ENCODE measurements at regions not wholly inside any gene's neighbourhood (a gene's known extent, or its start where the extent isn't known, plus 50 kb on each side); places are given as distances from the start of the nearest gene placed in this dataset.
A peak's percentile ranks its signal among the peaks of the same experiment; 100 is the strongest.
"Not testable (repeated sequence)": the region's sequence is repeated elsewhere in the genome, so short reads cannot be mapped to it uniquely, and the experiment has no call there.

DNA sequence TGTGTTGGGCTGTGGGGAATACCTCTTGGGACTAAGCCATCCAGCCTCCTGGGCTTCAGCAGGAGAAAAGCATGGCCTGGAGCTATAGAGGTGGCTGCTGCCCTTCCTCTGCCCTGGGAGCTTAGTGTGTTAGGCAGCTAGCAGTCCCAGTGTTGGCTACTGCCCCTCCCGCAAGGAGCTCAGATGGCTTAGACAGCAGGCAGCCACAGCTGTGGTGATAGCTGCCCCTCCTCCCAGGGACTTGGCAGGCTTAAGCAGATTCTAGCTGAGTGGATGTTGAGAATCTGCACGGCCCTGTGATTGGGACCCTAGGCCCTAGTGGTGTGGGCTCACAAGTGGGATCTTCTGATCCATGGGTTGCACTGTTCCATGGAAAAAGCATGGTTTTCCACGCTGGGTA, 264.5 kb downstream of the TDRD3 start (continued):
- TF ChIP-seq FOSL2 (IDR thresholded peaks at IDR 0.05; ENCODE audit: borderline replicate concordance, low read depth) (no peak), FOXM1 (IDR thresholded peaks at IDR 0.05; ENCODE audit: low read depth) (no peak)

DNA sequence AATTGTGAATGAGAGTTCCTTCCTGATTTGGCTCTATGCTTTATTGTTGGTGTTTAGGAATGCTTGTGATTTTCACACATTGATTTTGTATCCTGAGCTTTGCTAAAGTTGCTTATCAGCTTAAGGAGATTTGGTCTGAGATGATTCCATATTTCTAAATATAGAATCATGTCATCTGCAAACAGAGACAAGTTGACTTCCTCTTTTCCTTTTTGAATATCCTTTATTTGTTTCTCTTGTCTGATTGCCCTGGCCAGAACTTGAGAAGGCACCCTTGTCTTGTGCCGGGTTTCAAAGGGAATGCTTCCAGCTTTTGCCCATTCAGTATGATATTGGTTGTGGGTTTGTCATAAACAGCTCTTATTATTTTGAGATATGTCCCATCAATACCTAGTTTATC, 260.6 kb downstream of the TDRD3 start:
- POLR2A ChIA-PET = not testable (repeated sequence)

DNA sequence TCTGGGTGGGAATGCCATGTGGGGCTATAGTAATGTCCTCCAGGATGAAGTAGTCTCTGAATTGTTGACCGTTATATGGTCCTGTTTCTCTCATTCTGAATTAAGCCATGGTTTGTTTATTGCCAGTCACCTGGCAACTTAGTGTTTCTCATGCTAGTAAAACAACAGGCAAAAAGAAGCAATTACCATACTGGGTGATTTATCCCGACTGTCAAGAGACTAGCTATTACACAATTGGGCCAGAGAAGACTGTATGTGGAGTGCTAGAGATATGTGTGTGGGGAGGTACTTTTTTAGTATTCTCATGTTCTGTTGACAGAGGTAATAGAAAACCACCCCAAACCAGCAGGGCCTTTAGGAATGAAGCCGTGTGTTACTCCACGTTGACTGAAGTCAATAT, 258.2 kb downstream of the TDRD3 start:
- Histone ChIP-seq H3K27ac (ENCODE audit: low read depth in 2 of 2, low read length in 1 of 2) (no peak overlapping the region), H3K9me2 (no peaks in the 10 kb centered on the region), H3K36me3 (replicated peaks in 1 of 2; ENCODE audit: control insufficient read depth in 1 of 2, insufficient read depth in 2 of 2, low read length in 1 of 2) (no peaks in the 10 kb centered on the region), H3K9me3 (no peaks in the 10 kb centered on the region), H3K4me1 (ENCODE audit: control insufficient read depth in 1 of 2, insufficient read depth in 2 of 2, low read depth in 1 of 2, low read length in 1 of 2) (no peaks in the 10 kb centered on the region; a peak in 1 of 4 replicates), H3K79me2 (ENCODE audit: insufficient read depth) (no peaks in the 10 kb centered on the region), H3K4me2 (no peak overlapping the region), H3K27me3 (ENCODE audit: insufficient read depth) (no peaks in the 10 kb centered on the region), H3F3A (replicated peaks; ENCODE audit: insufficient read depth) (no peaks in the 10 kb centered on the region), H4K20me1 (ENCODE audit: insufficient read depth) (no peaks in the 10 kb centered on the region), H3K9ac (no peak overlapping the region), H3K4me3 (ENCODE audit: low read depth in 2 of 2, low read length in 1 of 2) (no peak overlapping the region), H2AFZ (ENCODE audit: low read depth) (no peak overlapping the region)
- DNase-seq = no peak
- no peak for TF ChIP-seq YY1 (IDR thresholded peaks at IDR 0.05; ENCODE audit: low read depth)
- no peak for TF ChIP-seq ELF1 (IDR thresholded peaks at IDR 0.05)
- ChIA-PET POLR2A (no interaction called here), CTCF (interaction anchor here (0.8 kb wide), 1 partner anchor 78 kb away, joined by 3 read pairs; no protein-coding TSS in a partner anchor)
- WGBS (ENCODE audit: low lambda C conversion rate) = 21% methylated on average over 4 of the region's 4 CpGs

More for the DNA sequence above, 260.6 kb downstream of the TDRD3 start:
- not testable (repeated sequence) for H3K9ac ChIP-seq; H2AFZ ChIP-seq (ENCODE audit: low read depth); H3K27me3 ChIP-seq (ENCODE audit: insufficient read depth); H3K9me3 ChIP-seq; H4K20me1 ChIP-seq (ENCODE audit: insufficient read depth); H3K4me1 ChIP-seq (ENCODE audit: control insufficient read depth in 1 of 2, insufficient read depth in 2 of 2, low read depth in 1 of 2, low read length in 1 of 2); H3K27ac ChIP-seq (ENCODE audit: low read depth in 2 of 2, low read length in 1 of 2); H3K4me3 ChIP-seq (ENCODE audit: low read depth in 2 of 2, low read length in 1 of 2); H3K4me2 ChIP-seq; H3F3A ChIP-seq (replicated peaks; ENCODE audit: insufficient read depth); H3K79me2 ChIP-seq (ENCODE audit: insufficient read depth); H3K9me2 ChIP-seq; DNase-seq; H3K36me3 ChIP-seq (replicated peaks in 1 of 2; ENCODE audit: control insufficient read depth in 1 of 2, insufficient read depth in 2 of 2, low read length in 1 of 2)
- CTCF ChIA-PET = interaction anchor here (1.4 kb wide), 1 partner anchor 31 kb away, joined by 3 read pairs; no protein-coding TSS in a partner anchor
- 62% methylated on average over 1 of the region's 1 CpG for WGBS (ENCODE audit: low lambda C conversion rate)

DNA sequence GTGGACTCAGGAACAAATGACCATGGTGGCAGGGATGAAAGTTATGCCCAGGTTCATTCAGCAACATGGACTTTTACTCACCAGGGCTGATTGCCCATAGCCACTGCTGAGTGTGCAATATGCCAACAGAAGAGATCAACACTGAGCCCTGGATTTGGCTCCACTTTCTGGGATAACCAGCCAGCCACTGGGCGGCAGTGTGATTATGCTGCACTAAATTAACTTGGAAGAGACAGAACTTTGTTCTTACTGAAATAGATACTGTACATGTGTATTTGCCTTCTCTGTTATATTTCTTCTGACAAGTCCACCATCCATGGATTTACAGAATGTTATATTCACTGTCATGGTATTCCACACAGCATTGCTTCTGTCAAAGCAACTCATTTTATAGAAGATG, 257.4 kb downstream of the TDRD3 start:
- H4K20me1 ChIP-seq (ENCODE audit: insufficient read depth) = no peaks in the 10 kb centered on the region
- CTCF ChIA-PET = interaction anchor here (0.8 kb wide), 1 partner anchor 78 kb away, joined by 3 read pairs; no protein-coding TSS in a partner anchor
- no peak for TF ChIP-seq MXI1 (IDR thresholded peaks at IDR 0.05; ENCODE audit: low read depth, low read length)
- TF ChIP-seq RAD21 (IDR thresholded peaks at IDR 0.05; ENCODE audit: low read length) = peak; percentile 68
- no peak for TF ChIP-seq FOXJ3 (CRISPR knock-in tag; IDR thresholded peaks at IDR 0.05)
- no peak for TF ChIP-seq IRF3 (IDR thresholded peaks at IDR 0.05; ENCODE audit: low read depth, low read length)
- TF ChIP-seq SMC3 (IDR thresholded peaks at IDR 0.05; ENCODE audit: low read depth, low read length) = 0 out of 2 replicates have a peak, but pooled peaks have one; percentile 13
- no peak for TF ChIP-seq USF1 (IDR thresholded peaks at IDR 0.05; ENCODE audit: borderline replicate concordance, low read depth)
- TF ChIP-seq TEAD4 (IDR thresholded peaks at IDR 0.05; ENCODE audit: borderline replicate concordance, insufficient read depth) = no peak
- TF ChIP-seq USF2 (IDR thresholded peaks at IDR 0.05; ENCODE audit: borderline replicate concordance, low read depth, low read length) = no peak
- no peak for TF ChIP-seq ZBTB33 (IDR thresholded peaks at IDR 0.05; ENCODE audit: borderline replicate concordance, low read depth)
- TF ChIP-seq TCF12 (IDR thresholded peaks at IDR 0.05) = no peak
- no peak for TF ChIP-seq RFX5 (IDR thresholded peaks at IDR 0.05; ENCODE audit: low read length)
- no peak for TF ChIP-seq RCOR1 (IDR thresholded peaks at IDR 0.05; ENCODE audit: low read length)
- TF ChIP-seq MEF2A (IDR thresholded peaks at IDR 0.05; ENCODE audit: borderline replicate concordance, low read depth) = no peak
- no peak for TF ChIP-seq JUND (IDR thresholded peaks at IDR 0.05)
- TF ChIP-seq GATA2 (CRISPR knock-in tag; IDR thresholded peaks at IDR 0.05) = no peak

More for the DNA sequence above, 257.4 kb downstream of the TDRD3 start:
- Histone ChIP-seq H3K27ac (ENCODE audit: low read depth in 2 of 2, low read length in 1 of 2) (no peak overlapping the region), H3F3A (replicated peaks; ENCODE audit: insufficient read depth) (no peaks in the 10 kb centered on the region), H3K79me2 (ENCODE audit: insufficient read depth) (no peaks in the 10 kb centered on the region), H2AFZ (ENCODE audit: low read depth) (no peak overlapping the region), H3K9ac (no peak overlapping the region), H3K4me2 (no peak overlapping the region), H3K9me3 (no peaks in the 10 kb centered on the region), H3K4me3 (ENCODE audit: low read depth in 2 of 2, low read length in 1 of 2) (no peak overlapping the region), H3K36me3 (replicated peaks in 1 of 2; ENCODE audit: control insufficient read depth in 1 of 2, insufficient read depth in 2 of 2, low read length in 1 of 2) (no peaks in the 10 kb centered on the region), H3K4me1 (ENCODE audit: control insufficient read depth in 1 of 2, insufficient read depth in 2 of 2, low read depth in 1 of 2, low read length in 1 of 2) (no peaks in the 10 kb centered on the region; a peak in 1 of 4 replicates), H3K9me2 (no peaks in the 10 kb centered on the region), H3K27me3 (ENCODE audit: insufficient read depth) (no peaks in the 10 kb centered on the region)
- POLR2A ChIA-PET = no interaction called here
- 25% methylated on average over 1 of the region's 1 CpG for WGBS (ENCODE audit: low lambda C conversion rate)
- DNase-seq = no peak

Measured in SK-N-SH (cell line).